ENCODE measurements at regions not wholly inside any gene's neighbourhood (a gene's known extent, or its start where the extent isn't known, plus 50 kb on each side); places are given as distances from the start of the nearest gene placed in this dataset.
A peak's percentile ranks its signal among the peaks of the same experiment; 100 is the strongest.

DNA sequence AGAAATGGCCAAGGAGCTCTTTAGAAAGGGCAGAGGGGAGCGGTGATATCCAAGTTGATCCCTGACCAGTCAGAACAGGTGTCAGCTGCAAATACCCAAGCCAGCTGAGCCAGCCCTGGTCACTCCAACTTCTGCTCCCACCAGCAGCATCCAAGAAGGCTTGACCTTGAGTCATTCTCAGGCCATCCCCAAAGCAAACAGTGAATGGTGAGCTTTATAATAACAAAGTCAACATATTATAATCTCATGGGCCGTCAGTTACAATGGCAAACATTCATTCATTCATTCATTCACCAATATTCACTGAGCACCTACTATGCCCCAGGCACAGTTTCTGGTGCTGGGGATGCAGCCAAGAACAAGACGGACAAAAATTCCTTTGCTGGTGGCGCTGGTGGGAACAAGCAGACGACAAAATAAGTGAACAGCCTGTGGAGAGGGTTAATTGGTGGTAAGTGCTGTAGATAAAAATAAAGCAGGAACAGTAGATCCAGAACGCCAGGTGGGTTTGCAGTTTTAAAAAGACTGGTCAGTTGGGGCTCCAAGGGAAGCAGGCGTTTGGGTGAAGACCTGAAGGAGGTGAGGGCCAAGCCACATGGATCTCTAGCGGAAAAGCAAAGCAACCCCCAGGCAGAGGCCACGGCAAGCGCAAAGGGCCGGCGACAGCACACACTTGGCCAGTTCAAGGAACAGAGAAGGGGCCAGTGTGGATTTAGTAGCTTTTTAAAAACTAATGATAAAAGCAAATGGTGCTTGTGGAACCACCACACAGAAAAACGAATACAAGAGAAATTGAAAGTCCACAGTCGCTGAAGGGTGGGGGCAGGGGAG is 131.8 kb upstream of the PTPN1 start:
- H3K36me3 Mint-ChIP-seq (ENCODE audit: unreplicated experiment): no peaks in the 10 kb centered on the region
- no peak overlapping the region for H3K4me3 Mint-ChIP-seq (ENCODE audit: unreplicated experiment)
- no peaks in the 10 kb centered on the region for H3K9me3 Mint-ChIP-seq (ENCODE audit: unreplicated experiment)
- H3K27me3 Mint-ChIP-seq (ENCODE audit: unreplicated experiment): no peaks in the 10 kb centered on the region
- H3K27ac Mint-ChIP-seq (ENCODE audit: unreplicated experiment): no peak overlapping the region
- peaks cover 10% of the 10 kb centered on the region for H3K4me1 Mint-ChIP-seq (ENCODE audit: unreplicated experiment)
- no peak for TF ChIP-seq CTCF (IDR thresholded peaks at IDR 0.05)
- DNase-seq (ENCODE audit: extremely low spot score, unreplicated experiment): no peak

DNA sequence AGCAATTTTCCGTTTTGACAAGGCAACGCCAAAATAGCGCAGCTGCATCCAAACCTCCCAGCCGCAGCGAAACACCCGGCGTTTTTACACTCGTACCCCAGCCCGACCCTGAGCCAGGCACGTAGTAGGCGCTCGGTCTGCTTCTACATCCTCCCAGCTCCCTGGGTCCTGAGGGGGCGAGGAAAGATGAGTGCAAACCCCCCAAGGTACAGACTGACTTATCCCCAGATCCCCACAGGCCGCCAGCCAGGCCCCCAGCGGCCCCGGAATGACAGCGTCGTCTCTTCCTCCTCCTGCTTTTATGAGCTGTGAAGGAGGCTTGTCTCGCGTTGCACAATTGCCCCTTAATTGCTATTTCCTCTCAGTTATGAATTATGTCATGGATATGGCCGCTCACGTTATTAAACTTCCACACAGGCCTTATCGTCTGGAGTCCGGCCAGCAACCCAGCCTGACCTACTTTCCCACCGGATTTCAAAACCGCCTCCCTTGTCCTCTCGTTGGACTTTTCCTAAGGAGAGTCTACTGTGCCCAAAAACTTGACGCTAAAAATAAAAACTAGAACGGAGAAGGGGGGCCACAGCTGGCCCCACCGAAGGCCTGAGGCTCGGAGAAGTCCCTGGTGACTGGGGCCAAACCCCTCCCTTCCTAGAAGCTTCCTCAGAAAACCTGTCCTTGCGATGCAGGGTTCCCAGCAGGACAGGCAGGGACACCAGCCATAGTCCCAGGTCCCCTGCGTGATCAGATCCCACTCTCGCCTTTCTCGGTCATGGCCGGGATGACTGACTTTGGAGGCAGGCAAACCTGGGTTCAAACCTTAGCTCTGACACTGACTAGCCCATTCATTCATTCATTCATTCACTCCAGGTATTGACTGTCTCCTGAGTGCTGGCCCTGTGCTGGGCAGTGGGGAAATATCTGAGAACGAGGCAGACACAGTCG is 130.9 kb upstream of the PTPN1 start:
- H3K4me3 Mint-ChIP-seq (ENCODE audit: unreplicated experiment): no peak overlapping the region
- peaks cover 10% of the 10 kb centered on the region for H3K4me1 Mint-ChIP-seq (ENCODE audit: unreplicated experiment)
- TF ChIP-seq CTCF (IDR thresholded peaks at IDR 0.05): no peak
- no peak overlapping the region for H3K27ac Mint-ChIP-seq (ENCODE audit: unreplicated experiment)
- DNase-seq (ENCODE audit: extremely low spot score, unreplicated experiment): no peak
- H3K36me3 Mint-ChIP-seq (ENCODE audit: unreplicated experiment): no peaks in the 10 kb centered on the region
- H3K27me3 Mint-ChIP-seq (ENCODE audit: unreplicated experiment): peaks cover 4% of the 10 kb centered on the region
- H3K9me3 Mint-ChIP-seq (ENCODE audit: unreplicated experiment): no peaks in the 10 kb centered on the region

DNA sequence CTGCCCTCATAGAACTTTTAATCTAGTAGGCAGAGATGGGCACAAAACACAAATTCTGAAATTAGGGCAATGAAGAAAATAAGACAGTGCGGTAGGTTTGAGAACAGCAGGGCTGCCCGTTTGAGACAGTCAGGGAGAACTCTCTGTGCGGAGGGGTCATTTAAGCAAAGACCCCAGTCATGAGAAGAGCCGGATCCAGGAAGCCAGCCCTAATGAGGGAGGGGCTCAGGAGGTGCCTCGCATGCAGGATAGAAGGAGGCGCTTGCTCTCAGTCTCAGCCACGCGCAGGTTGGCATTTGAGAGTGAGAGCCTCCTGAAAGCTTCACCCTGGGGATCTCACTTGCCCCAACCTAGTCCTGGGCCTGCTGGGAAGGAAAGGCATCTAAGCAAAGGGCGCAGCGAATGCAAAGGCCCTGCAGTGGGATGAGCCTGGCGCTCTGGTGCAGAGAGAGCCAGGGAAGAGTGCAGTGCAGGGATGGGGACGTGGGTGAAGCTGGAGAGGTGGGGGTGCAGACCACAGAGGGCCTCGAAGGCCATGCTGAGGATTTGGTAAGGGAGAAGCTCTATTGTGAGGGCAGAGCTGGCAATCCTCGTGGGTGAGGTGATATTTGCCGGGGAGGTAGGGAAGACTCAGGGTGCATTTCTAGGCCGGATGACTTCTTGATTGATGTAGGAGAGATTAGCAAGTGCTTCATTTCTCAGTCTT is 130.0 kb upstream of the PTPN1 start:
- no peak overlapping the region for H3K27ac Mint-ChIP-seq (ENCODE audit: unreplicated experiment)

GRCh38 chr20:50380697-50381040 is 129.5 kb upstream of the PTPN1 start:
- Mint-ChIP-seq H3K36me3 (ENCODE audit: unreplicated experiment) (no peaks in the 10 kb centered on the region), H3K4me1 (ENCODE audit: unreplicated experiment) (peaks cover 12% of the 10 kb centered on the region), H3K27ac (ENCODE audit: unreplicated experiment) (no peak overlapping the region), H3K9me3 (ENCODE audit: unreplicated experiment) (no peaks in the 10 kb centered on the region), H3K4me3 (ENCODE audit: unreplicated experiment) (no peak overlapping the region), H3K27me3 (ENCODE audit: unreplicated experiment) (peaks cover 8% of the 10 kb centered on the region)
- peak; percentile 52 for TF ChIP-seq CTCF (IDR thresholded peaks at IDR 0.05)
- DNase-seq (ENCODE audit: extremely low spot score, unreplicated experiment): no peak

More for the DNA sequence above, 130.0 kb upstream of the PTPN1 start:
- Mint-ChIP-seq H3K4me3 (ENCODE audit: unreplicated experiment) (no peak overlapping the region), H3K9me3 (ENCODE audit: unreplicated experiment) (no peaks in the 10 kb centered on the region), H3K27me3 (ENCODE audit: unreplicated experiment) (peaks cover 8% of the 10 kb centered on the region), H3K36me3 (ENCODE audit: unreplicated experiment) (no peaks in the 10 kb centered on the region), H3K4me1 (ENCODE audit: unreplicated experiment) (peaks cover 10% of the 10 kb centered on the region)
- TF ChIP-seq CTCF (IDR thresholded peaks at IDR 0.05): no peak
- DNase-seq (ENCODE audit: extremely low spot score, unreplicated experiment): no peak
